NT2/D1 (cell line): ENCODE measurements at regions not wholly inside any gene's neighbourhood (a gene's known extent, or its start where the extent isn't known, plus 50 kb on each side); places are given as distances from the start of the nearest gene placed in this dataset.

Experiments
- DNase-seq: peaks from one replicate; pipeline ENCODE4 v3.0.0-alpha.2; 2011; ENCODE audit warnings: low read depth, low spot score
- H3K27me3 ChIP-seq: 2 replicates; pipeline ENCODE4 v1.6.0; 2011; ENCODE audit warnings: mild to moderate bottlenecking; ENCODE audit not compliant: insufficient read length, insufficient read depth
- H3K36me3 ChIP-seq: 2 replicates; pipeline ENCODE4 v1.6.1; 2011; ENCODE audit warnings: mild to moderate bottlenecking, low read length, mixed read lengths; ENCODE audit not compliant: insufficient read depth, insufficient read length
- H3K4me1 ChIP-seq: 2 replicates; pipeline ENCODE4 v1.5.1; 2011; ENCODE audit not compliant: insufficient read depth, insufficient read length
- H3K4me3 ChIP-seq: 2 replicates; pipeline ENCODE4 v1.5.1; 2011; ENCODE audit warnings: low read depth; ENCODE audit not compliant: insufficient read length
- H3K9ac ChIP-seq: 2 replicates; pipeline ENCODE4 v1.6.0; 2011; ENCODE audit warnings: low read depth; ENCODE audit not compliant: insufficient read length
- H3K9me3 ChIP-seq: 2 replicates; pipeline ENCODE4 v1.5.1; 2011; ENCODE audit warnings: mild to moderate bottlenecking, low read length; ENCODE audit not compliant: insufficient read depth
- SUZ12 ChIP-seq: IDR thresholded peaks from 2 replicates; pipeline ENCODE4 v1.6.1; 2011; ENCODE audit not compliant: insufficient read length, insufficient read depth; ENCODE audit errors: extremely low read depth
- YY1 ChIP-seq: IDR thresholded peaks from 2 replicates; pipeline ENCODE4 v1.6.1; 2011; ENCODE audit not compliant: insufficient read length, insufficient read depth
- ZNF274 ChIP-seq: IDR thresholded peaks from 2 replicates; pipeline ENCODE4 v1.6.1; 2011; ENCODE audit warnings: mild to moderate bottlenecking, low read depth, low read length

GRCh38 chr12:107444771-107445170, 240.8 kb upstream of the PWP1 start:
- Histone ChIP-seq H3K9ac (no peak overlapping the region), H3K9me3 (no peaks in the 10 kb centered on the region), H3K36me3 (no peaks in the 10 kb centered on the region), H3K4me3 (no peak overlapping the region), H3K4me1 (no peaks in the 10 kb centered on the region), H3K27me3 (no peaks in the 10 kb centered on the region)
- DNase-seq: no peak
- no peak for TF ChIP-seq YY1
- TF ChIP-seq SUZ12: no peak
- no peak for TF ChIP-seq ZNF274

GRCh38 chr12:107446476-107446875, 239.1 kb upstream of the PWP1 start:
- H3K4me1 ChIP-seq: no peaks in the 10 kb centered on the region
- H3K36me3 ChIP-seq: no peaks in the 10 kb centered on the region
- no peak overlapping the region for H3K9ac ChIP-seq
- H3K27me3 ChIP-seq: no peaks in the 10 kb centered on the region
- TF ChIP-seq YY1 (no peak), ZNF274 (no peak), SUZ12 (no peak)
- no peak overlapping the region for H3K4me3 ChIP-seq
- H3K9me3 ChIP-seq: no peaks in the 10 kb centered on the region
- DNase-seq: no peak

- Histone ChIP-seq H3K36me3 (no peaks in the 10 kb centered on the region), H3K4me3 (no peak overlapping the region), H3K9me3 (no peaks in the 10 kb centered on the region), H3K4me1 (no peaks in the 10 kb centered on the region), H3K9ac (no peak overlapping the region), H3K27me3 (no peaks in the 10 kb centered on the region)
- no peak for TF ChIP-seq SUZ12
- TF ChIP-seq ZNF274: no peak
- no peak for TF ChIP-seq YY1
- no peak for DNase-seq
Observed at GRCh38 chr12:107447336-107447735, 238.3 kb upstream of the PWP1 start.

- no peaks in the 10 kb centered on the region for H3K9me3 ChIP-seq
- no peak for TF ChIP-seq ZNF274
- no peak for TF ChIP-seq SUZ12
- no peak for TF ChIP-seq YY1
- DNase-seq: peak; percentile 56
- H3K9ac ChIP-seq: no peak overlapping the region
- H3K27me3 ChIP-seq: no peaks in the 10 kb centered on the region
- no peaks in the 10 kb centered on the region for H3K4me1 ChIP-seq
- H3K4me3 ChIP-seq: no peak overlapping the region
- no peaks in the 10 kb centered on the region for H3K36me3 ChIP-seq
Observed at GRCh38 chr12:107448198-107448597, 237.4 kb upstream of the PWP1 start.

- Histone ChIP-seq H3K9me3 (no peaks in the 10 kb centered on the region), H3K36me3 (no peaks in the 10 kb centered on the region), H3K4me3 (no peak overlapping the region), H3K4me1 (no peaks in the 10 kb centered on the region), H3K27me3 (no peaks in the 10 kb centered on the region), H3K9ac (no peak overlapping the region)
- TF ChIP-seq SUZ12 (no peak), YY1 (no peak), ZNF274 (no peak)
- DNase-seq: no peak
Observed at GRCh38 chr12:107449891-107450290, 235.7 kb upstream of the PWP1 start.

- H3K4me3 ChIP-seq: no peak overlapping the region
- H3K4me1 ChIP-seq: no peaks in the 10 kb centered on the region
- H3K9ac ChIP-seq: no peak overlapping the region
- TF ChIP-seq SUZ12 (no peak), YY1 (no peak), ZNF274 (no peak)
- no peaks in the 10 kb centered on the region for H3K27me3 ChIP-seq
- H3K36me3 ChIP-seq: no peaks in the 10 kb centered on the region
- DNase-seq: no peak
- H3K9me3 ChIP-seq: no peaks in the 10 kb centered on the region
Observed at GRCh38 chr12:107450541-107450940, 235.1 kb upstream of the PWP1 start.

- no peak for DNase-seq
- no peak overlapping the region for H3K4me3 ChIP-seq
- no peak overlapping the region for H3K9ac ChIP-seq
- TF ChIP-seq SUZ12: no peak
- no peak for TF ChIP-seq YY1
- TF ChIP-seq ZNF274: no peak
- H3K27me3 ChIP-seq: no peaks in the 10 kb centered on the region
- H3K36me3 ChIP-seq: no peaks in the 10 kb centered on the region
- no peaks in the 10 kb centered on the region for H3K9me3 ChIP-seq
- H3K4me1 ChIP-seq: no peaks in the 10 kb centered on the region
Observed at GRCh38 chr12:107451246-107451645, 234.4 kb upstream of the PWP1 start.
